SKM-1 treated with dmso at 0.1 percent for 144 hours (cell line): ENCODE measurements at regions not wholly inside any gene's neighbourhood (a gene's known extent, or its start where the extent isn't known, plus 50 kb on each side); places are given as distances from the start of the nearest gene placed in this dataset.
A peak's percentile ranks its signal among the peaks of the same experiment; 100 is the strongest.
"Not testable (repeated sequence)": the region's sequence is repeated elsewhere in the genome, so short reads cannot be mapped to it uniquely, and the experiment has no call there.

Source experiments
- DNase-seq: peaks from one replicate; lab custom pipeline; 2025; ENCODE audit not compliant: unreplicated experiment; lab: John Stamatoyannopoulos, UW

GRCh38 chr6:113015249-113015648 lies 668.1 kb downstream of the RFPL4B start:
- no peak for DNase-seq

DNA sequence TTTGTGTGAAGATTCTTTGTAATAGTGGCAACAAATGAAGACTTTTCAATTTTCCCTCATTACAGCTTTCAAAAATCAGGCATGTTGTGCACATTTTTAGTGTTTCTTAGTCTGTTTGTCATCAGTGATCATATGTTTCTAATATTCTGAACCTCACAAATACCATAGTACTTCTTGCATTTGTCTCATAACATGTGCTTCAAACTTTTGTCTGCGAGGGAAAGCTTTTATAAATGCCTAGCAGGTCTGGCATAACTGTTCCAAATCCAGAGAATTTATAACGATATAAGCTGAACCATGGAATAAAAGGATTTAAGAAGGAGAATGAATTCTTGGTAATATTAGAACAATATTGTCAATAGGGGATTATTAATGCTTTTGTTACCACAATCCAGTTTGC lies 670.2 kb downstream of the RFPL4B start:
- no peak for DNase-seq

- DNase-seq: no peak
Measured at GRCh38 chr6:113018351-113019151, 671.4 kb downstream of the RFPL4B start.

DNA sequence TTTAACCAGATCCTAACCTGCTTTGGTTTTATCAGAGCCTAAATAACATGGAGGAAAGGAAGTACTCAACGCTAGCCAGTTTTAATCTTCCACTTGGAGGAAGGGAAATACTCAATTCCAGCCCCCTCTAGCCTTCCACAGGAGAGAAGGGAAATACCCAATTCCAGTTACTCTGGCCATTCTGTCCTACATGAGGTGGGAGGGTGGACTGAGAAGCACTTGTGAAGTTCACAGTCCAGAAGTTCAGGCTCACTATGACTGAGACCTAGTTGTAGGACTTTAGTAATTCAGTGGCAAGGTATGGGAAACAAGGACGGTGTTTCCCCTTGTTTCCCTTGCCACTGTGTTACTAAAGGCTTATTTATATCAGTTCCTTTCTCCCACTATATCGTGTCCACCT lies 672.0 kb downstream of the RFPL4B start:
- DNase-seq: no peak

DNA sequence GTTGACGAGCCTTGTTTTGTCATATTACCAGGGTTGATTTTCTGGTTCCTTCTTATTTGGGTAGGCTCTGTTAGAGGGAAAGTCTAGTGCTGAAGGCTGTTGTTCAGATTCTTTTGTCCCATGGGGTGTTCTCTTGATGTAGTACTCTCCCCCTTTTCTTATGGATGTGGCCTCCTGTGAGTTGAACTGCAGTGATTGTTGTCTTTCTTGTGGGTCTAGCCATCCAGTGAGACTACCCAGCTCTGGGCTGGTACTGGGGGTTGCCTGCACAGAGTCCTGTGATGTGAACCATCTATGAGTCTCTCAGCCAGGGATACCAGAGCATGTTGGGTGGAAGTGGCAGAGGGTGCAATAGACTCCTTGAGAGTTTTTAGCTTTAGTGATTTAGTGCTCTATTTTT lies 680.6 kb downstream of the RFPL4B start:
- DNase-seq: no peak

- DNase-seq: not testable (repeated sequence)
Measured at GRCh38 chr6:113029161-113029560, 682.0 kb downstream of the RFPL4B start.

GRCh38 chr6:113031591-113032238 lies 684.6 kb downstream of the RFPL4B start:
- no peak for DNase-seq

- no peak for DNase-seq
Measured at GRCh38 chr6:113039005-113039404, 691.9 kb downstream of the RFPL4B start.

DNA sequence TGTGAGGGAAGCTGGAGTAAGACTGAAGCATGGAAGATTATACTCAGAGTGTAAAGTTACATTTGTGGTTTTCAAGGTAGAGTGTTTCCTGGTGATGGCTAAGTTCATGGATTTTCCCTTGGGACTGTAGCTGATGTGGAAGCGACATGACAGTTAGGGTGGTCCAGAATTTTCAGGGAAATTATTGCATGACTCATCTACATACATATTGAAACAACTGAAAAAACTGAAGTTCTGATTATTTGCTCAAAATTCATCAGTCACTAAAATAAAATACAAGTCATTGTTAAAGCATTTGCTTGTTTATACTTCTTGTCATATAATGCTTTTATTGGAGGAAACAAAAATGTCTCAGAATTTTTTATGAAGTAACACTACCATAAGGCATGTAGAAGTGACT lies 700.0 kb downstream of the RFPL4B start:
- DNase-seq: no peak

- DNase-seq: no peak
Measured at GRCh38 chr6:113047932-113048331, 700.8 kb downstream of the RFPL4B start.

DNA sequence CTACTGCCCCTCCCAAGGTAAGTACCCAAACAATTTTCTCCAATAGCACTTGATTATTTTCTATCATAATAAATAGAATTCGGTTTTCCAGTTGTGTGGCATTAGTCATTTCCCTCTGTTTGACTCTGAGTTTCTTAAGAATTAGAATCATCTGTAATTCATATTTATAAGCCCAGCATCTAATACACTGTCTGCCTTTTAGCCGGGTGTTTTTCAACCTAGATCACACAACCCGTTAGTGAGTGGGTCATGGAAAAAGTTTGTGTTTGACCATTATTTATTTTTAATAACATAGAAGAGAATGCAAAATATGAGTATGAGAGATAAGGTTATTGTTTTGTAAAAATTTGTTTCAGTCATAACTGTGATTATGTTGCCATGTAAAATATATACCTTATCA lies 701.6 kb downstream of the RFPL4B start:
- DNase-seq: no peak

DNA sequence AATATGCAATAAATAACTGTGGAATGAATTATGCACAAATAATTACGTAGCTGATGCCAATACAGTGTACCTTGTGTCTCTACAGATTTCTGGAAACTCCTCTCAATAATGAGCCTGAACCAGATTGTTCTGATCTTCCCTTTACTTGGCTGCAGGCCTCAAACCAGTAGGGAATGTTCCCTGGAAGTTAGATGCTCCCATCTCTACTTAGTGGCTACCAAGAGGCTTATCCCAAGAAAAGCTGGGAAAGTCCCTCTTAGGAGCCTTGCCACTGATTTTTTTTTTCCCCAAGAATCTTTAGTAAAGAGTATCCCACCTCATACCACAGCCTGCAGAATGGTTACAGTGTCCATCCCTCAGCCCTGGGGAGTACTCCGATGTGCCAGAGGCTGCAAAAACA lies 702.1 kb downstream of the RFPL4B start:
- DNase-seq: no peak

DNA sequence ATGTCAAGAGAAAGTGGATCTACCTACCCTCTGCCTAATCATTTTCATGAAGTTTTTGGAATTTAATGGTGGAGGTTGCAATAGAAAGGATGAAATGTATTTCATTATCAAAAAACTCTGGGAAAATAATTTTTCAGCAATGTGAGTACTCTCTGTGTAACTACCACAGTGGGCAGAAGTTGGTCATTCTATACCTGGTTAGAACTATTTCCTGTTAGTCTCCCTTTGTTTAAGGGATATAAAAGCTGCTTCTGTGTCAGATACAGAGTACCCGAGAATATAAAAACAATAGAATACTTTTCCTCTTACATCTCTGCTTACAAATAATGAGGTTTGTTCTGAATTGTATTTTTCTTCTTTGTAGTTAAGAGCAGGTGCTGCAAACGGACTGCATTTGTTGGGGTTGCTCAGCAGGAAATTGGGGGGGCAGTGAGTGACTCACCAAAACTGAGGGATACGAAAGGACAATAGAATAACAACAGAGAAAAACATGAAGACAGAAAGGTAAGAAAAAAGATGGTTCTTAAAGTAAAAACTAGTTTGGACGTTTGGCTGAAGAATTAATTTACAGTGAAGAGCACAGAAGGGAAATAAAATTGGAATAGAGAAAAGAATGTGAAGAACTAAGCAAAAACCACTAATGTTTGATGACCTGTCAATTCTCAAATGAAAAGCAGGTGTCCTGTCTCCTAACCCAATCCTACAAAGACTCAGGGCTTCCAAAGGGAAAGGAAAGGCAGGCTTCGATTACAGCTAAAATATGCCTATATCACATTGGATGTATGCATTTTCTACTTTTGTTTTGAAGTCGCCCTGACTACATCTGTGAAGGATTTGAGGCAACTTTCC lies 703.1 kb downstream of the RFPL4B start:
- DNase-seq: no peak

- DNase-seq: peak; percentile 10
Measured at GRCh38 chr6:113050979-113051378, 703.8 kb downstream of the RFPL4B start.

DNA sequence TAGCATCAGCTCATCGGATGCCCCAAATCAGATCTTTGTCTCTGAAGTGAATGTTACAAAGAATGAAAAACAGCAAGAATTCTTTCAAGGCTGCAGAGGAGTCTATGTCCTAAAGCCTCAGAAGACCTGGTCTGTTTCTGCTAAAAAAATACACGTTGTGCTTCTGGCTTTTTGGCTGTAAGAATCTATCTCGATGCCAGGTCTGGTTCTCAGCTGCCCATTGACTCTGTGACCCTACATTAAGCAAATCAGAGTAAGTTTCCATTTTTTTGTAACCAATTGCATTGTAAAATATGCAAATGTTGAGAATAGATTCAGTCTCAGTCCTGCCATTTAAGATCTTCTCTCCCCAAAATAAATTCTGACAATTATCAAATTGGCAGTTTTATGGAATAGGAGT lies 705.4 kb downstream of the RFPL4B start:
- DNase-seq: no peak

DNA sequence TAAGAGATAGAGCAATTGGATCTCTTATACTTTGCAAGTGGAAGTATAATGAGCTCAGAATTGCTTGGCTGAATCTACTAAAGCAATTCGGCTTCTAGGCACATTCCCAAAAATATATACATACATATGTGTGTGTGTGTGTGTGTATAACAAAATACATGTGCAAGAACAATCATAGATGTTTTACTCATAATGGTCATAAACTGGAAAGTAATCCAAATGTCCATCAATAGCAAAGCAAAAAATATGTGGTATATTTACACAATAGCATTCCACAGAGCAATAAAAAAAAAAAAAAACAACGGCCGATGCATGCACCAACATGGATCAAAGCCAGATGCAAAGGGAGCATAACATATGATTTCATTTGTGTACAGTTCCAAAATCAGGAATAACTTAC lies 707.9 kb downstream of the RFPL4B start:
- DNase-seq: no peak

DNA sequence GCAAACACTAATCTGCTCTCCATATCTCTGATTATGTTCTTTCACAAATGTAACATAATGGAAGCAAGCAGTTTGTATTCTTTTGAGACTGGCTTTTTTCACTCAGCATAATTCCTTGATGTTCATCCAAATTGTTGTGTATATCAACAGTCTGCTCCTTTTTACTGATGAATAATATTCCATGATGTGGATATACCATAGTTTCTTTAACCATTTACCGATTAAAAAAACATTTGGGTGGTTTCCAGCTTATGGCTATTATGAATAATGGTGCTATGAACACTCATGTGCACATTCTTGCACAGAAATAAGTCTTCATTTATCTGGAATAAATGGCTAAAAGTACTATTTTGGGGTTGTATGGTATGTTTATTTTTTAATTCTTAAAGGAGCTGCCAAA lies 708.9 kb downstream of the RFPL4B start:
- no peak for DNase-seq

DNA sequence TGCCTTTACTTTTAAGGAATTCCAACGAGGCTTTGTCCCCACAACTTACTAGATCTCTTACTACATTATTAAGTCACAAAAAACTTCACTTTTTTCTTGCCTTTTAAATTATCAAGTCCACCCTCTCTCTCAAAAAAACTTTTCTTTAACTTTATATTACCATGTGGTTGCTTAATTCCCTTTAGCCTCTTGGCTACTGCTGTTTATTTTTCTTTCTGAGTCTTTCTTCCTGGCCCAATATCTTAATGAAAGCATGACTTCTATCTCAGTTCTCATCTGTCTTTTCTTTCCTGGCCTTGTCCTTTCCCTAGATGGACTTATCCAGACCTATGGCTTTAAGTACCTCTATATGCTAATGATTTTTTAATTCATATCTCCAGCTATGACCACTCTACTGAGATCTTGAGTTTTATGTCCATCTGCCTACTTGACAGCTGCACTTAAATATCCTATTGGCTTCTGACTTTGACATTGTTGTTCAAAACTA lies 710.5 kb downstream of the RFPL4B start:
- DNase-seq: no peak

GRCh38 chr6:113060664-113061063 lies 713.5 kb downstream of the RFPL4B start:
- no peak for DNase-seq

DNA sequence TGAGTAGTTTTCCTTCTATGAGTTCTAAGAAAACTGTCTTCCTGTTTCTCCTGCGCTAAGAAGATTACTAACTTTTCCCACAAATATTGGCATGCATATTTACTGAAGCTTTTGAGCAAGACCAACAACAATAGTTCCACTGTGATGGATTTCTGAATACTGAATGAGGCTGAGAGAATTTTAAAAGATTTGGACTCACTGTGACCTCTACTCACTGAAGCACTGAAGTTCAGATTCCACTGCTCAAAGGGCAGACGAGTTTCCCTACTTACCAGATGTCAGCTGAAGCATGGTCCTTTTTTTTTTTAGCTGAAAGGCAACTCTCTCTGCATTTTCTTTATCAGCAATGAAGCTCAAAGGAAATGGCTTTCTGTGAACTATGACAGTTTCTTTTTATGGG lies 718.5 kb downstream of the RFPL4B start:
- DNase-seq: no peak

GRCh38 chr6:113067612-113068275 lies 720.6 kb downstream of the RFPL4B start:
- DNase-seq: no peak
